GM18870 (cell line): ENCODE measurements at regions not wholly inside any gene's neighbourhood (a gene's known extent, or its start where the extent isn't known, plus 50 kb on each side); places are given as distances from the start of the nearest gene placed in this dataset.

Experiments
- ATAC-seq: cut with Tn5 transposase; IDR thresholded peaks from one replicate; pipeline ENCODE4 v1.9.1; 2021; ENCODE audit warnings: moderate library complexity; ENCODE audit not compliant: unreplicated experiment

- no peak for ATAC-seq
Observed at GRCh38 chr10:44476409-44477045, 91.6 kb upstream of the CXCL12 start.

GRCh38 chr10:44477046-44477425 lies 92.1 kb upstream of the CXCL12 start:
- ATAC-seq: no peak

GRCh38 chr10:44478040-44478439 lies 93.1 kb upstream of the CXCL12 start:
- ATAC-seq: no peak

DNA sequence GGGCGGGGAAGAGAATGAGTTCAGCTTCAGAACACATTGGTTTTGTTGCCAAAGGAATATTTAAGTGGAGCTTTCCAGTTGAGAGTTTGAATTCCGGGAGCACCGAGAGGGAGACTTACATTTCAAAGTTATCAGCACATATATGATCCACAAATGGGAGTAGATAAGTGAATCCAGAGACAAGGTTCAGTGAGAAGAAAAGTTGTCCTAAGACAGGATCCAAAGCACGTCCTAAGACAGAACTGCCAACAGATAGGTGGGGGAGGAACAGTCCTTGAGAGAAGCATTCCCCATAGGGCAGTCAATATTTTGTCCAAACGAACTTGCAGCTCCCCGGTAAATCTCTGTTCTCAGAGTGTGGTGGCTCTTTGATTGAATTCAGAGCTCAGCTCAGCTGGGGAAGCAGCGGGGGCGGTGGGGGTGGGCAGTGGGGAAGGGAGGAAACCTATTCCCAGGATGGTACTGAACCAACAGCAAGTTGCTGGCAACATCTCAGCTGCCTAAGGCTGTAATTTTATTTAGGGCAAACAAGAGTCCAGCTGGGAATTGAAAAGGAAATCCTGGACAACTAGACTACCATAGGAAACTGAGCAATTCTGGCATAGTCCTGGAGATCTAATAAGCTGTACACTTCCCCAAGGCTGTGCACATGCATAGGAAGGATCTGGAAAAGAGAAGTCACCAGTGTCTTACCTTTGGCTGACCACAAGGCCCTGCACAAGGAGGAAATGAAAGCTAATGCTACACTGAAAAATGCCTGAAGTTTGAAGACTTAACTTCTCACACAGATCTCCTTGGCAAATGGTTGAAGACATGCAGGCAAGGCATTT lies 94.2 kb upstream of the CXCL12 start:
- ATAC-seq: no peak

GRCh38 chr10:44492678-44493077 lies 107.8 kb upstream of the CXCL12 start:
- no peak for ATAC-seq

GRCh38 chr10:44498222-44498621 lies 113.3 kb upstream of the CXCL12 start:
- ATAC-seq: no peak

GRCh38 chr10:44500451-44500850 lies 115.6 kb upstream of the CXCL12 start:
- ATAC-seq: no peak

DNA sequence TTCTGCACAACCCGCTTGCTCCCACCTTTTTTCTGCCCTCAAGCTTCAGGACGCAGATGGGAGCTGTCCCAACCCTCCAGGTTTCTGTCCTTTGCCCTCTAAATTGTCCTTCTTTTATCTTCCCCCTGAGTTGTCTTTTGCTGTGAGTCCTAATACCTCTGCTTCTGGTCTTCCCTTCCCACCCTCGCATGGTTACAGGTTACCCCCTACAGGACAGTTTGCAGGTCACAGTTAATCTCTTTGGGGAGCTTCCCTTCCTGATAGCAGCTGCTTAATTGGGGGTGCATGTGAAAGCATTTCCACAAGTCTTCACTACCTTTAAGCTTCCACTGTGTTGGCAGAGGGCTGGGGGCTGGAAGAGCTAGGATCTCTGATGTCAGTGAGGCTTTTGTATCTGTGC lies 121.5 kb upstream of the CXCL12 start:
- ATAC-seq: no peak

DNA sequence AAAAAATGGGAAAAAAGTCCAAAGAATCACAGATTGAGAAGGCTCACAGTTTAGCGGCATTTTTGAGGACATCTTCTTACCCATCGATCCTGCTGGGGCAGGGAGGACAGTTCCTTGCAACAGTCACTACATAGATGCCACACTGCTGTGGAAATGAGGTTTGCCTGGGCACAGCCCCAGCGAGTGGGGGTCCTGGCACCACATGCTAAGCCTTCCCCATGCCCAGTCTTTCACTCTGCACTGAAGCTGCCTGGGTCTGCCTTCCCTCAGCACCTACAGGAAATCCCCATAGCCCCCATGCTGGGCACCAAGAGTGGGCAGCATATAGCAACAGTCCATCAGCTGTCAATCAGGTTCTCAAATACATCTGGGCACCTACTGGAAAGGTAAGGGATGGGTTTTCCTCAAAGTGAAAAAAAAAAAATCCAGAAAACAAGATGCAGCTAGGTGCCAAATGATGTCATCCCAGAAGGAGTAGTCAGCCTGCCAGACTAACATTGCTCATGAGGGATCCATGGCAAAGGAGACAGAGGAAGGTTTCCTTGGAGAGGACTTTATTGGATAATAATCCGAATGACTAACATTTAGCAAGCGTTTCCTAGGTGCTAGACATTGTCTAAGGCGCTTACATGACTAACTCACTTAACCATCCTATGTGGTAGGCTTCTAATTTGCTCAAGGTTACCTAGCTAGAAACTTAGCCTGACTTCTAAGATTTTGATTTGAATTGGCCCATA lies 125.7 kb upstream of the CXCL12 start:
- no peak for ATAC-seq

DNA sequence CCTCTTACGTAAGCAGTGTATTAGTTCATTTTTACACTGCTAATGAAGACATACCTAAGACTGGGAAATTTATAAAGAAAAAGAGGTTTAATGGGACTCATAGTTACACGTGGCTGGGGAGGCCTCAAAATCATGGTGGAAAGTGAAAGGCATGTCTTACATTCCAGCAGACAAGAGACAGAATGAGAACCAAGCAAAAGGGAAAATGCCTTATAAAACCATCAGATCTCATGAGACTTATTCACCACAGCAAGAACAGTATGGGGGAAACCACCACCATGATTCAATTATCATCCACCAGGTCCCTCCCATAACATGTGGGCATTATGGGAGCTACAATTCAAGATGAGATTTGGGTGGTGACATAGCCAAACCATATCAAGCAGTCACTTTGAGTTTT lies 126.3 kb upstream of the CXCL12 start:
- ATAC-seq: no peak

GRCh38 chr10:44511601-44512000 lies 126.7 kb upstream of the CXCL12 start:
- no peak for ATAC-seq

DNA sequence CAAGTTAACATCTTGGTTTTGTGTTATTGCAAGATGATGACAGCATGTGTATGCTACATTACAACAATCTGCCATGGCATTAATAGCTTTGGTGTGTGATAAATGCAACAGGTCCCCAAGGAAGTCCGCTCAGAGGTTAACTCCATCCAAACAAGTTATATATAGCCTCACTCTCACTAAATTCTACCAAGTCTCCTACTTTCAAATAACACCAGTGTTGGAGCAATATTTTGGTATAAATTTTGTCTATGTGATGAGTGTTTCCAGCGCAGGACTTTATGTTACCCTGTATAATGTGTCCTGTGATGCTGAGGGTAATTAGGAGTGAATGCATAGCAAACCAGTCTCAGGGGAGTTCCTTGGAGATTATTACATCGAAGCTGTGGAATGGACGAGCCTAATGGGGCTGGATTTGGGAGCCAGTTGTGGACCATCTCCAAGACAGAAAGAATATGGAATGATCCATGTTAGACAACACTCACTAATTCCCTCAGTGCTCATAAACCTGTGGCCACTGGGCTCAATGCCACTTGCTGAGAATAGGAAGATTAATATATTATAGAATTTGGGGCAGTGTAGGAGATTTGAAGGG lies 127.6 kb upstream of the CXCL12 start:
- ATAC-seq: no peak

DNA sequence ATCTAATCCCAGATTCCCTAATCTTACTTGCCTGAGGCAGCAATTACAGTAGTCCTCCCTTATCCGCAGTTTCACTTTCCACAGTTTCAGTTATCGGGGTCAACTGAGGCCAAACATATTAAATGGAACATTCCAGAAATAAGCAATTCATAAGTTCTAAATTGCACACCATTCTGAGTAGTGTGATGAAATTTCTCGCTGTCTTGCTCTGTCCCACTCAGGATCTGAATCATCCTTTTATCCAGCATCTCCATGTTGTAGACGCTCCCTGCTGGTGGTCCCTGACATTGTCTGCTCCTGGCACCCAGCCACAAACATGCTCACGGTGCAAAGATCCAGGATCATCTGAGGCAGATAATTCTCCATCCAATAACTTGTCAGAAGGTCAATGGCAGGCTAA lies 128.7 kb upstream of the CXCL12 start:
- no peak for ATAC-seq

GRCh38 chr10:44516891-44517290 lies 132.0 kb upstream of the CXCL12 start:
- no peak for ATAC-seq

- no peak for ATAC-seq
Observed at GRCh38 chr10:44517635-44518034, 132.7 kb upstream of the CXCL12 start.

- ATAC-seq: no peak
Observed at GRCh38 chr10:44519361-44519760, 134.5 kb upstream of the CXCL12 start.

- no peak for ATAC-seq
Observed at GRCh38 chr10:44520651-44521050, 135.8 kb upstream of the CXCL12 start.

GRCh38 chr10:44539178-44539577 lies 154.3 kb upstream of the CXCL12 start:
- ATAC-seq: no peak

DNA sequence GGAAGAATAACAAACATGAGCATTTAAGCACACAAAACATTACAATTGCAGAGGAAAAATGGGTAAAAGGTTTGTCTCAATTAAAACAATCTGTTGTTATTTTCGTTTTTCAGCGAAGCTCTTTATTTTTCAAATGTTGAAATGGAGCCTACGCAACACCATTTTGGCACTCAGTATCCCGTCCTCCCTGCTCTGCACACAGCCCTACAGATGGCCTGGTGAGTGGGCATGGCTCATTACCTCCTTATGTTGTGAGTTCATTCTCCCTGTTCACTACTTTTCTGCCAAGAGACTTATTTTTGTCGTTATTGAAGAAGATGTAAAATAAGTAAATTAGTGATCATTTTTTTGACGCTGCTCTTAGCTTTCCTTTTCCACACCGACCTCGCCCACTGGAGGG lies 167.8 kb upstream of the CXCL12 start:
- ATAC-seq: no peak

GRCh38 chr10:44557596-44558191 lies 172.8 kb upstream of the CXCL12 start:
- no peak for ATAC-seq

- ATAC-seq: no peak
Observed at GRCh38 chr10:44558521-44558920, 173.6 kb upstream of the CXCL12 start.
